ENCODE measurements at regions not wholly inside any gene's neighbourhood (a gene's known extent, or its start where the extent isn't known, plus 50 kb on each side); places are given as distances from the start of the nearest gene placed in this dataset.

DNA sequence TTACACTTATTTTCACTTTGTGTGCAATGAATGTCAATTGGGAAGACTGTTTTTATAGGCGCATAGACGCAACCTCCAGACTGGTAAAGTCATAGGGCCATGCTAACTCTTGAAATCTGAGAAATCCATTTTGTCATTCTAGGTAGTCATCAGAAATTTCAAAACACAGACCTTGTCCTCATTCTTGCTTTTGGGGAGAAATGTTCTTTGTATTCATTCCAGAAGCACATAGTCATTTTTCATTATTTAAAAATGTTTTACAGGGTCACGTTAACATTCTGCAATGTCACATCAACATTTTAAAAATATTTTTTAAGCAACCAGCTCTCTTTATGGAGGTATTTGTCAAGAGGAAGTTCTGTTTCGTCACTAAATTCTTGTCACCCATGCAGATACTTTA, 898.4 kb downstream of the PDCD6IP start:
- DNase-seq: no peak
- no peaks in the 10 kb centered on the region for H3K27me3 ChIP-seq (replicated peaks)
- H3K27ac ChIP-seq: no peak overlapping the region
- in situ Hi-C loops (cut with HindIII; ENCODE audit: low pct_ligation_motif_present, low sequenced_read_pairs): no loop called here
- H3K4me3 ChIP-seq (ENCODE audit: low read depth, low read length): no peak overlapping the region
- no peak for TF ChIP-seq CTCF (IDR thresholded peaks at IDR 0.05; ENCODE audit: low read depth, low read length, missing control alignments)
- no peaks in the 10 kb centered on the region for H3K36me3 ChIP-seq (replicated peaks)

DNA sequence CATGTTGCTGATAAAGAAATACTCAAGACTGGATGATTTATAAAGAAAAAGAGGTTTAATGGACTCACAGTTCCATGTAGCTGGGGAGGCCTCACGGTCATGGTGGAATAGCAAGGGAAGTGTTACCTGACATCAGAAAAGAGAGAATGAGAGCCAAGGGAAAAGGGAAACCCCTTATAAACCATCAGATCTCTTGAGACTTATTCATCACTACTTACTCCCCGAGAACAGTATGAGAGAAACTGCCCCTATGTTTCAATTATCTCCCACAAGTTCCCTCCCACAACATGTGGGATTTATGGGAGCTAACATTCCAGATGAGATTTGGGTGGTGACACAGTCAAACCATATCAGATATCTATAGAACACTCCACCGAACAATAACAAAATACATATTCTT, 904.6 kb downstream of the PDCD6IP start:
- Histone ChIP-seq H3K36me3 (replicated peaks) (no peaks in the 10 kb centered on the region), H3K27ac (no peak overlapping the region), H3K4me3 (ENCODE audit: low read depth, low read length) (no peak overlapping the region), H3K27me3 (replicated peaks) (no peaks in the 10 kb centered on the region)
- no peak for DNase-seq
- no peak for TF ChIP-seq CTCF (IDR thresholded peaks at IDR 0.05; ENCODE audit: low read depth, low read length, missing control alignments)
- in situ Hi-C loops (cut with HindIII; ENCODE audit: low pct_ligation_motif_present, low sequenced_read_pairs): no loop called here

DNA sequence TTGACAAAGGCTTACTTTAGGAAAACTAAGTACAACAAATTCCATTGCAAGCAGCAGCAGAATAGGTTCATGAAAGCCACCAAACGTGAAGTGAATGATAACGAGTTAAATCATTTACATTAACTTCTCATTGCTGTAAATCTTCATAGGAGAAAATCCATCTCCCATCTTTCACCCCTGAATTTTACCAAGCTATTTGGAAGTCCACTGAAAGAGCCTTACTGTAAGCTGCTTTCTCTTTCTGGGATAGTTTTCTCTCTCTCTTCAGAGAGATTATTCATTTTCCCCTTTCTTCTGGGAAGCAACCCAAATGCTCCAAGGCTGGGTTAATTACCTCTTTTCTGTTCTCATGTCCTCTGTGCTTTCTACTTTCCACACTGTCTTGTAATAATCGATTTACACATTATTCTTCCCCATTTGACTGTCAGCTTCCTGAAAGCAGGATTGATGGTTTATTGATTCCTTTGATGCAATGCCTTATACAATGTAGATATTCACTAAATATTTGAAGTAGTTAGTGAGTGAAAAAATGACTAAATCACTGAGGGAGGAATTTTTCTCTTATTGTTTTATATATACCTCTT, 914.3 kb upstream of the ARPP21 start:
- in situ Hi-C loops (cut with HindIII; ENCODE audit: low pct_ligation_motif_present, low sequenced_read_pairs): no loop called here
- Histone ChIP-seq H3K27me3 (replicated peaks) (no peaks in the 10 kb centered on the region), H3K4me3 (ENCODE audit: low read depth, low read length) (no peak overlapping the region), H3K27ac (no peak overlapping the region), H3K36me3 (replicated peaks) (no peaks in the 10 kb centered on the region)
- TF ChIP-seq CTCF (IDR thresholded peaks at IDR 0.05; ENCODE audit: low read depth, low read length, missing control alignments): no peak
- DNase-seq: no peak

GRCh38 chr3:34725774-34726173, 913.6 kb upstream of the ARPP21 start:
- Histone ChIP-seq H3K27ac (no peak overlapping the region), H3K4me3 (ENCODE audit: low read depth, low read length) (no peak overlapping the region), H3K27me3 (replicated peaks) (no peaks in the 10 kb centered on the region), H3K36me3 (replicated peaks) (no peaks in the 10 kb centered on the region)
- DNase-seq: no peak
- TF ChIP-seq CTCF (IDR thresholded peaks at IDR 0.05; ENCODE audit: low read depth, low read length, missing control alignments): no peak
- in situ Hi-C loops (cut with HindIII; ENCODE audit: low pct_ligation_motif_present, low sequenced_read_pairs): no loop called here

GRCh38 chr3:34727700-34728099, 911.6 kb upstream of the ARPP21 start:
- TF ChIP-seq CTCF (IDR thresholded peaks at IDR 0.05; ENCODE audit: low read depth, low read length, missing control alignments): no peak
- no peaks in the 10 kb centered on the region for H3K27me3 ChIP-seq (replicated peaks)
- in situ Hi-C loops (cut with HindIII; ENCODE audit: low pct_ligation_motif_present, low sequenced_read_pairs): no loop called here
- no peak for DNase-seq
- no peaks in the 10 kb centered on the region for H3K36me3 ChIP-seq (replicated peaks)
- no peak overlapping the region for H3K4me3 ChIP-seq (ENCODE audit: low read depth, low read length)
- no peak overlapping the region for H3K27ac ChIP-seq

DNA sequence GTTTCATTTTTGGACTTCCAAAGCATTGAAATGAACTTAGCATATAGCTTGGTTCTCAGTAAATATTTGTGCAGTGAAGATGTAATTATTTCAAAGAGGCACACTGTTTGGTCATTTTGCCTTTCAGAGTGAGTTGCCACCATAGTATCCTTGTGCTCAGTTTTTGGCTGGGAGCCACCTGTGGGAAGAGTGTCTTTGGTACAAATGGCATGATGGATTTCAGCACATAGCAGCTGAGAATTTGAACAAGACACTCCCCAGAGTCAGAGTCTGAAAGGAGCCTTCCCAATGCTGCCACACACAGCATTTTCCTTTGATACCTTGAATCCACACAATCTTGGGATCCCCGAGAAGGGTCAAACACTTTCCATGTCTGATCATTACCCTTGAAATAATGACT, 897.2 kb upstream of the ARPP21 start:
- TF ChIP-seq CTCF (IDR thresholded peaks at IDR 0.05; ENCODE audit: low read depth, low read length, missing control alignments): no peak
- Histone ChIP-seq H3K27ac (no peak overlapping the region), H3K27me3 (replicated peaks) (no peaks in the 10 kb centered on the region), H3K36me3 (replicated peaks) (no peaks in the 10 kb centered on the region), H3K4me3 (ENCODE audit: low read depth, low read length) (no peak overlapping the region)
- in situ Hi-C loops (cut with HindIII; ENCODE audit: low pct_ligation_motif_present, low sequenced_read_pairs): no loop called here
- DNase-seq: no peak

Data from brain microvascular endothelial cell (primary cell).